ENCODE measurements at regions not wholly inside any gene's neighbourhood (a gene's known extent, or its start where the extent isn't known, plus 50 kb on each side); places are given as distances from the start of the nearest gene placed in this dataset.
"Not testable (repeated sequence)": the region's sequence is repeated elsewhere in the genome, so short reads cannot be mapped to it uniquely, and the experiment has no call there.

DNA sequence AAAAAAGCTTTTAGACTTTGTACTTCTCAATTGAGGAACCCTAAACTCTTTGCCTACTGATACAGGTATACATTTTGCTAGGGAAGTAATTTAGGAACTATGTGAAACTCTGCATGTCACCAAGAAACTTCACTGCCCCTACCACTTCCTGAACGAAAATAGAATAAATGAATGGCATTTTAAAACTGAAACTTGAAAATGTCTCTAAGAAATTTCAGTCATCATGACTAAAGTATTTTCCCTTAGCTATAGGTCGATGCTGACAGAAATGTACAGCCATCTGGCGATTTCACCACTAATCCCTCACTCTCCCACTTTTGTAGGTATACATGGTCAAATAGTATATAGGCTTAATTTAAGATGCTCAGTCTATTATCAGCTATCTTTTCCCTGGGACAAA is 194.9 kb upstream of the SYT10 start:
- no peak for DNase-seq
- no peaks in the 10 kb centered on the region for H3K27me3 Mint-ChIP-seq
- H3K4me3 ChIP-seq (ENCODE audit: low read length): no peak overlapping the region
- no peak overlapping the region for H3K27ac ChIP-seq (ENCODE audit: low read depth in 1 of 2, low read length in 2 of 2)
- no peaks in the 10 kb centered on the region for H3K36me3 Mint-ChIP-seq (ENCODE audit: low read depth)
- intact Hi-C loops (cut with DNase I, micrococcal nuclease): no loop called here
- ChIA-PET CTCF (no interaction called here), POLR2A (no interaction called here)
- no peak overlapping the region for H3K27ac Mint-ChIP-seq
- no peak for ATAC-seq (ENCODE audit: poor library complexity)
- TF ChIP-seq, protein P1, sequence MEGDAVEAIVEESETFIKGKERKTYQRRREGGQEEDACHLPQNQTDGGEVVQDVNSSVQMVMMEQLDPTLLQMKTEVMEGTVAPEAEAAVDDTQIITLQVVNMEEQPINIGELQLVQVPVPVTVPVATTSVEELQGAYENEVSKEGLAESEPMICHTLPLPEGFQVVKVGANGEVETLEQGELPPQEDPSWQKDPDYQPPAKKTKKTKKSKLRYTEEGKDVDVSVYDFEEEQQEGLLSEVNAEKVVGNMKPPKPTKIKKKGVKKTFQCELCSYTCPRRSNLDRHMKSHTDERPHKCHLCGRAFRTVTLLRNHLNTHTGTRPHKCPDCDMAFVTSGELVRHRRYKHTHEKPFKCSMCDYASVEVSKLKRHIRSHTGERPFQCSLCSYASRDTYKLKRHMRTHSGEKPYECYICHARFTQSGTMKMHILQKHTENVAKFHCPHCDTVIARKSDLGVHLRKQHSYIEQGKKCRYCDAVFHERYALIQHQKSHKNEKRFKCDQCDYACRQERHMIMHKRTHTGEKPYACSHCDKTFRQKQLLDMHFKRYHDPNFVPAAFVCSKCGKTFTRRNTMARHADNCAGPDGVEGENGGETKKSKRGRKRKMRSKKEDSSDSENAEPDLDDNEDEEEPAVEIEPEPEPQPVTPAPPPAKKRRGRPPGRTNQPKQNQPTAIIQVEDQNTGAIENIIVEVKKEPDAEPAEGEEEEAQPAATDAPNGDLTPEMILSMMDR (IDR thresholded peaks at IDR 0.05): no peak
- no peak overlapping the region for H3K4me3 Mint-ChIP-seq
- H3K4me1 ChIP-seq (ENCODE audit: insufficient read depth, low read length): no peaks in the 10 kb centered on the region
- peaks cover 8% of the 10 kb centered on the region for H3K9me3 Mint-ChIP-seq
- no peaks in the 10 kb centered on the region for H3K4me1 Mint-ChIP-seq (ENCODE audit: low read depth)
- H3K9me3 ChIP-seq (ENCODE audit: control insufficient read depth in 1 of 2, insufficient read depth in 1 of 2, low read length in 2 of 2): peaks cover 0 to 3% of the 10 kb centered on the region in 2 experiments
- H3K27me3 ChIP-seq (ENCODE audit: control insufficient read depth in 1 of 2, insufficient read depth in 2 of 2, low read length in 2 of 2): no peaks in the 10 kb centered on the region
- H3K36me3 ChIP-seq (ENCODE audit: insufficient read depth, low read length): no peaks in the 10 kb centered on the region

DNA sequence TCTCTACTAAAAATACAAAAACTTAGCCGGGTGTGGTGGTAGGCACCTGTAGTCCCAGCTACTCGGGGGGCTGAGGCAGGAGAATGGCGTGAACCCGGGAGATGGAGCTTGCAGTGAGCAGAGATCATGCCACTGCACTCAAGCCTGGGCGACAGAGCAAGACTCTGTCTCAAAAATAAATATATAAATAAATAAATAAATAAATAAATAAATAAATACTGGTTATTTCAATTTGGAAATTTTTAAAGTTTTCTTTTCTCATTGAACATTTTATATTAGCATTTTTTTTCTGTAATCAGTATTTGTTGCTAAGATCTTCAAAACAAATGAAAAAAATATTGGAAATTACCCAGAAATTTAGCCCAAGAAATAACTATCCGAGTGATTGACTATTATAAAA is 197.3 kb upstream of the SYT10 start:
- H3K27me3 ChIP-seq (ENCODE audit: control insufficient read depth in 1 of 2, insufficient read depth in 2 of 2, low read length in 2 of 2); ATAC-seq (ENCODE audit: poor library complexity); H3K9me3 ChIP-seq (ENCODE audit: control insufficient read depth in 1 of 2, insufficient read depth in 1 of 2, low read length in 2 of 2); H3K36me3 ChIP-seq (ENCODE audit: insufficient read depth, low read length); intact Hi-C loops (cut with DNase I, micrococcal nuclease); DNase-seq; H3K27ac Mint-ChIP-seq; H3K4me1 Mint-ChIP-seq (ENCODE audit: low read depth); CTCF ChIA-PET; H3K27me3 Mint-ChIP-seq; H3K27ac ChIP-seq (ENCODE audit: low read depth in 1 of 2, low read length in 2 of 2); H3K4me3 Mint-ChIP-seq; H3K36me3 Mint-ChIP-seq (ENCODE audit: low read depth); H3K4me3 ChIP-seq (ENCODE audit: low read length); H3K4me1 ChIP-seq (ENCODE audit: insufficient read depth, low read length); POLR2A ChIA-PET; H3K9me3 Mint-ChIP-seq: not testable (repeated sequence)

- H3K27me3 Mint-ChIP-seq: no peaks in the 10 kb centered on the region
- no peak for ATAC-seq (ENCODE audit: poor library complexity)
- H3K4me3 Mint-ChIP-seq: no peak overlapping the region
- no peaks in the 10 kb centered on the region for H3K36me3 Mint-ChIP-seq (ENCODE audit: low read depth)
- TF ChIP-seq, protein P1 (IDR thresholded peaks at IDR 0.05): no peak
- no peaks in the 10 kb centered on the region for H3K4me1 ChIP-seq (ENCODE audit: insufficient read depth, low read length)
- intact Hi-C loops (cut with DNase I, micrococcal nuclease): no loop called here
- no peak overlapping the region for H3K27ac ChIP-seq (ENCODE audit: low read depth in 1 of 2, low read length in 2 of 2)
- H3K4me3 ChIP-seq (ENCODE audit: low read length): no peak overlapping the region
- POLR2A ChIA-PET: no interaction called here
- peaks cover 8% of the 10 kb centered on the region for H3K9me3 Mint-ChIP-seq
- no peak for DNase-seq
- CTCF ChIA-PET: no interaction called here
- no peaks in the 10 kb centered on the region for H3K27me3 ChIP-seq (ENCODE audit: control insufficient read depth in 1 of 2, insufficient read depth in 2 of 2, low read length in 2 of 2)
- H3K27ac Mint-ChIP-seq: no peak overlapping the region
- H3K36me3 ChIP-seq (ENCODE audit: insufficient read depth, low read length): no peaks in the 10 kb centered on the region
- H3K4me1 Mint-ChIP-seq (ENCODE audit: low read depth): no peaks in the 10 kb centered on the region
- peaks cover 0 to 3% of the 10 kb centered on the region in 2 experiments for H3K9me3 ChIP-seq (ENCODE audit: control insufficient read depth in 1 of 2, insufficient read depth in 1 of 2, low read length in 2 of 2)
Measured at GRCh38 chr12:33639975-33640374, 200.4 kb upstream of the SYT10 start.

DNA sequence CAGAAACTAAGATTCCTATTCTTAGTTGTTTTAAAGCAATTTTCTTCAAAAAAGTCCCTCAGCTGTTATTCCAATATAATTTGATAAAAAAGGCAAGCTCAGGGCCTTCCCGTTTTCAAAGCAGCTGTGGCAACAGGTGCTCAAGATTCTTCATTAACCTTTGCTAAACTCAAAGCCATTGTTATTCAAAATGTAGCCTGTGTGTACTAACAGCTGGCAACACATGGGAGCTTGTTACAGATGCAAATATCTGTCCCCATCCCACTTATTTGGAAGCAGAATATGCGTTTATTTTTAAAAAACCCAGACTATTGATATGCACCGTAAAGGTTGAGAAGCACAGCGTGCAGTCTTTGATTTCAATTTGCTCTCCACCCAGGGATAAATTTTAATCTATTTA is 210.4 kb upstream of the SYT10 start:
- H3K27me3 ChIP-seq (ENCODE audit: control insufficient read depth in 1 of 2, insufficient read depth in 2 of 2, low read length in 2 of 2): no peaks in the 10 kb centered on the region
- H3K4me1 ChIP-seq (ENCODE audit: insufficient read depth, low read length): no peaks in the 10 kb centered on the region
- no peak overlapping the region for H3K4me3 Mint-ChIP-seq
- H3K27ac Mint-ChIP-seq: no peak overlapping the region
- H3K9me3 Mint-ChIP-seq: peaks cover 6% of the 10 kb centered on the region
- TF ChIP-seq, protein P1 (IDR thresholded peaks at IDR 0.05): no peak
- no peaks in the 10 kb centered on the region for H3K27me3 Mint-ChIP-seq
- no peaks in the 10 kb centered on the region for H3K4me1 Mint-ChIP-seq (ENCODE audit: low read depth)
- H3K36me3 Mint-ChIP-seq (ENCODE audit: low read depth): no peaks in the 10 kb centered on the region
- DNase-seq (no peak), ATAC-seq (ENCODE audit: poor library complexity) (no peak)
- H3K9me3 ChIP-seq (ENCODE audit: control insufficient read depth in 1 of 2, insufficient read depth in 1 of 2, low read length in 2 of 2): no peaks in the 10 kb centered on the region
- no peak overlapping the region for H3K27ac ChIP-seq (ENCODE audit: low read depth in 1 of 2, low read length in 2 of 2)
- intact Hi-C loops (cut with DNase I, micrococcal nuclease): no loop called here
- no peaks in the 10 kb centered on the region for H3K36me3 ChIP-seq (ENCODE audit: insufficient read depth, low read length)
- CTCF ChIA-PET: no interaction called here
- POLR2A ChIA-PET: no interaction called here
- no peak overlapping the region for H3K4me3 ChIP-seq (ENCODE audit: low read length)
